HEK293 (cell line): ENCODE measurements at regions not wholly inside any gene's neighbourhood (a gene's known extent, or its start where the extent isn't known, plus 50 kb on each side); places are given as distances from the start of the nearest gene placed in this dataset.

Experiments used
- CTCF ChIA-PET: fragments of 350-600 bp; formaldehyde crosslinking; extraction: SDS; loops from one replicate; lab custom pipeline; 2021; ENCODE audit warnings: antibody characterized with exemption; lab: Yijun Ruan, JAX
- POLR2A ChIA-PET: fragments of 300-600 bp; formaldehyde crosslinking; extraction: SDS; loops from one replicate; lab custom pipeline; 2020; ENCODE audit warnings: antibody characterized with exemption, inconsistent platforms; lab: Yijun Ruan, JAX
- H3K27ac ChIP-seq: fragments of 200-500 bp; sonication (Bioruptor generic); 2 replicates; pipeline ENCODE4 v1.5.1; 2014; ENCODE audit warnings: low read depth, low read length, control low read depth, inconsistent platforms; ENCODE audit errors: extremely low read depth
- H3K36me3 ChIP-seq, 2 experiments: fragments of 200-500 bp in 1 of 2; sonication (Bioruptor generic) in 1 of 2; 1 replicate in 1 of 2; 2 replicates in 1 of 2; pipeline ENCODE4 v1.5.1; 2014 to 2017; ENCODE audit warnings: inconsistent platforms in 2 of 2, low read length in 2 of 2; ENCODE audit not compliant: control insufficient read depth in 2 of 2, insufficient read depth in 1 of 2
- H3K4me1 ChIP-seq: fragments of 200-500 bp; sonication (Bioruptor generic); 2 replicates; pipeline ENCODE4 v1.5.1; 2014; ENCODE audit warnings: mild to moderate bottlenecking, low read length, inconsistent platforms; ENCODE audit not compliant: control insufficient read depth, insufficient read depth
- H3K4me3 ChIP-seq: 2 replicates; pipeline ENCODE4 v1.5.1; 2011; ENCODE audit warnings: low read depth, mild to moderate bottlenecking, control low read depth, low read length, moderate library complexity
- H3K9me3 ChIP-seq: fragments of 200-500 bp; sonication (Bioruptor generic); 2 replicates; pipeline ENCODE4 v1.5.1; 2014; ENCODE audit warnings: low read depth, low read length, inconsistent platforms; ENCODE audit not compliant: control insufficient read depth, insufficient read depth
- BCL11B ChIP-seq: fragments of 450-650 bp; formaldehyde crosslinking; IDR thresholded peaks from 2 replicates; pipeline ENCODE4 v1.5.1; 2016; ENCODE audit warnings: low read depth, missing biosample characterization, missing genetic modification characterization
- FEZF1 ChIP-seq: fragments of 450-650 bp; formaldehyde crosslinking; IDR thresholded peaks from 2 replicates; pipeline ENCODE4 v1.5.1; 2016; ENCODE audit warnings: missing biosample characterization, missing genetic modification characterization
- GLI2 ChIP-seq: fragments of 450-650 bp; formaldehyde crosslinking; IDR thresholded peaks from 2 replicates; pipeline ENCODE4; 2017; ENCODE audit warnings: missing biosample characterization, missing genetic modification characterization, low read depth, borderline replicate concordance
- PATZ1 ChIP-seq: fragments of 450-650 bp; formaldehyde crosslinking; IDR thresholded peaks from 2 replicates; pipeline ENCODE4 v1.5.1; 2016; ENCODE audit warnings: missing biosample characterization, missing genetic modification characterization
- SALL2 ChIP-seq: fragments of 450-650 bp; formaldehyde crosslinking; IDR thresholded peaks from 2 replicates; pipeline ENCODE4 v1.5.0; 2017; ENCODE audit warnings: missing biosample characterization, mild to moderate bottlenecking, missing genetic modification characterization, borderline replicate concordance
- SP7 ChIP-seq: fragments of 450-650 bp; formaldehyde crosslinking; IDR thresholded peaks from 2 replicates; pipeline ENCODE4 v1.5.1; 2016; ENCODE audit warnings: missing biosample characterization, missing genetic modification characterization
- ZBTB10 ChIP-seq: fragments of 450-650 bp; formaldehyde crosslinking; IDR thresholded peaks from 2 replicates; pipeline ENCODE4 v1.5.1; 2016; ENCODE audit warnings: missing biosample characterization, missing genetic modification characterization
- ZBTB17 ChIP-seq: fragments of 450-650 bp; formaldehyde crosslinking; IDR thresholded peaks from 2 replicates; pipeline ENCODE4 v1.5.1; 2016; ENCODE audit warnings: missing biosample characterization, missing genetic modification characterization
- ZBTB8A ChIP-seq: fragments of 450-650 bp; formaldehyde crosslinking; IDR thresholded peaks from 2 replicates; pipeline ENCODE4 v1.5.1; 2016; ENCODE audit warnings: missing biosample characterization, missing genetic modification characterization
- ZNF112 ChIP-seq: fragments of 450-650 bp; formaldehyde crosslinking; IDR thresholded peaks from 2 replicates; pipeline ENCODE4 v1.5.0; 2017; ENCODE audit warnings: missing biosample characterization, missing genetic modification characterization
- ZNF138 ChIP-seq: fragments of 450-650 bp; formaldehyde crosslinking; IDR thresholded peaks from 2 replicates; pipeline ENCODE4 v1.5.1; 2016; ENCODE audit warnings: missing biosample characterization, missing genetic modification characterization, borderline replicate concordance
- ZNF211 ChIP-seq: fragments of 450-650 bp; formaldehyde crosslinking; IDR thresholded peaks from 2 replicates; pipeline ENCODE4 v1.5.1; 2016; ENCODE audit warnings: low read depth, missing biosample characterization, missing genetic modification characterization
- ZNF311 ChIP-seq: fragments of 450-650 bp; formaldehyde crosslinking; IDR thresholded peaks from 2 replicates; pipeline ENCODE4 v1.5.1; 2017; ENCODE audit warnings: missing biosample characterization, missing genetic modification characterization, borderline replicate concordance
- ZNF341 ChIP-seq: fragments of 450-650 bp; formaldehyde crosslinking; IDR thresholded peaks from 2 replicates; pipeline ENCODE4; 2016; ENCODE audit warnings: low read depth, missing biosample characterization, missing genetic modification characterization
- ZNF354C ChIP-seq: fragments of 450-650 bp; formaldehyde crosslinking; IDR thresholded peaks from 2 replicates; pipeline ENCODE4 v1.5.1; 2016; ENCODE audit warnings: missing biosample characterization, missing genetic modification characterization, low read depth, borderline replicate concordance
- ZNF394 ChIP-seq: fragments of 450-650 bp; formaldehyde crosslinking; IDR thresholded peaks from 2 replicates; pipeline ENCODE4 v1.5.1; 2016; ENCODE audit warnings: missing biosample characterization, missing genetic modification characterization, mild to moderate bottlenecking, moderate library complexity, borderline replicate concordance
- ZNF426 ChIP-seq: fragments of 450-650 bp; formaldehyde crosslinking; IDR thresholded peaks from 2 replicates; pipeline ENCODE4 v1.5.1; 2017; ENCODE audit warnings: missing biosample characterization, missing genetic modification characterization, mild to moderate bottlenecking, inconsistent platforms, moderate library complexity
- ZNF473 ChIP-seq: fragments of 450-650 bp; formaldehyde crosslinking; IDR thresholded peaks from 2 replicates; pipeline ENCODE4 v1.5.1; 2017; ENCODE audit warnings: missing biosample characterization, missing genetic modification characterization
- ZNF585B ChIP-seq: fragments of 450-650 bp; formaldehyde crosslinking; IDR thresholded peaks from 2 replicates; pipeline ENCODE4 v1.5.1; 2016; ENCODE audit warnings: missing biosample characterization, missing genetic modification characterization
- ZNF677 ChIP-seq: fragments of 450-650 bp; IDR thresholded peaks from 2 replicates; pipeline ENCODE4 v1.5.0; 2018; ENCODE audit warnings: missing biosample characterization, mild to moderate bottlenecking, missing genetic modification characterization, moderate library complexity
- ZSCAN18 ChIP-seq: fragments of 450-650 bp; formaldehyde crosslinking; IDR thresholded peaks from 2 replicates; pipeline ENCODE4 v1.5.1; 2016; ENCODE audit warnings: missing biosample characterization, missing genetic modification characterization

GRCh38 chr2:2546046-2546445 is 215.0 kb upstream of the MYT1L start (continued):
- no peak for TF ChIP-seq ZSCAN18 (tag by site-specific recombination)
- no peak for TF ChIP-seq PATZ1 (tag by site-specific recombination)
- no peak for TF ChIP-seq SALL2 (tag by site-specific recombination)
- no peak for TF ChIP-seq ZNF311 (tag by site-specific recombination)
- TF ChIP-seq ZNF394 = no peak

GRCh38 chr2:2542966-2543611 is 212.0 kb upstream of the MYT1L start:
- Histone ChIP-seq H3K4me3 (no peak overlapping the region), H3K36me3 (no peaks in the 10 kb centered on the region), H3K4me1 (no peaks in the 10 kb centered on the region), H3K9me3 (no peaks in the 10 kb centered on the region), H3K27ac (no peak overlapping the region)
- ChIA-PET CTCF (no interaction called here), POLR2A (no interaction called here)
- no peak for TF ChIP-seq ZNF211 (tag by site-specific recombination)
- no peak for TF ChIP-seq ZNF677
- TF ChIP-seq ZBTB8A (tag by site-specific recombination) = no peak
- no peak for TF ChIP-seq ZNF341 (tag by site-specific recombination)
- no peak for TF ChIP-seq ZNF585B (tag by site-specific recombination)
- TF ChIP-seq ZNF112 = no peak
- TF ChIP-seq SP7 = no peak
- no peak for TF ChIP-seq GLI2 (tag by site-specific recombination)
- TF ChIP-seq ZBTB10 = no peak
- TF ChIP-seq BCL11B (tag by site-specific recombination) = no peak
- no peak for TF ChIP-seq ZBTB17 (tag by site-specific recombination)
- no peak for TF ChIP-seq ZNF354C (tag by site-specific recombination)

- no peaks in the 10 kb centered on the region for H3K4me1 ChIP-seq
- no peaks in the 10 kb centered on the region for H3K36me3 ChIP-seq
- POLR2A ChIA-PET = no interaction called here
- no peaks in the 10 kb centered on the region for H3K9me3 ChIP-seq
- CTCF ChIA-PET = no interaction called here
- H3K27ac ChIP-seq = no peak overlapping the region
- TF ChIP-seq ZNF138 (tag by site-specific recombination) (no peak), ZNF473 (tag by site-specific recombination) (no peak), FEZF1 (tag by site-specific recombination) (no peak), ZNF426 (tag by site-specific recombination) (no peak)
- H3K4me3 ChIP-seq = no peak overlapping the region
These were observed 211.2 kb upstream of the MYT1L start for GRCh38 chr2:2542316-2542715.
